ENCODE measurements at regions not wholly inside any gene's neighbourhood (a gene's known extent, or its start where the extent isn't known, plus 50 kb on each side); places are given as distances from the start of the nearest gene placed in this dataset.
A peak's percentile ranks its signal among the peaks of the same experiment; 100 is the strongest.
"Not testable (repeated sequence)": the region's sequence is repeated elsewhere in the genome, so short reads cannot be mapped to it uniquely, and the experiment has no call there.

GRCh38 chr15:89017370-89018066 is 70.7 kb upstream of the ABHD2 start:
- peak; percentile 87 for TF ChIP-seq CTCF (IDR thresholded peaks at IDR 0.05; ENCODE audit: low read length, missing control alignments)
- H3K4me3 ChIP-seq (replicated peaks; ENCODE audit: low read depth, low read length), result peak overlapping the region; percentile 41
- peak; percentile 79 for DNase-seq (ENCODE audit: low read depth)

- H3K4me3 ChIP-seq (replicated peaks; ENCODE audit: low read depth, low read length), result no peak overlapping the region
- DNase-seq (ENCODE audit: low read depth), result peak; percentile 51
- TF ChIP-seq CTCF (IDR thresholded peaks at IDR 0.05; ENCODE audit: low read length, missing control alignments), result no peak
Observed at GRCh38 chr15:89018207-89018606, 70.0 kb upstream of the ABHD2 start.

GRCh38 chr15:89019436-89019835 is 68.8 kb upstream of the ABHD2 start:
- H3K4me3 ChIP-seq (replicated peaks; ENCODE audit: low read depth, low read length), result no peak overlapping the region
- DNase-seq (ENCODE audit: low read depth), result no peak
- TF ChIP-seq CTCF (IDR thresholded peaks at IDR 0.05; ENCODE audit: low read length, missing control alignments), result no peak

GRCh38 chr15:89021224-89021623 is 67.0 kb upstream of the ABHD2 start:
- no peak for DNase-seq (ENCODE audit: low read depth)
- no peak for TF ChIP-seq CTCF (IDR thresholded peaks at IDR 0.05; ENCODE audit: low read length, missing control alignments)

GRCh38 chr15:89021886-89022285 is 66.4 kb upstream of the ABHD2 start:
- not testable (repeated sequence) for DNase-seq (ENCODE audit: low read depth); H3K4me3 ChIP-seq (replicated peaks; ENCODE audit: low read depth, low read length)

More at GRCh38 chr15:89021224-89021623, 67.0 kb upstream of the ABHD2 start:
- H3K4me3 ChIP-seq (replicated peaks; ENCODE audit: low read depth, low read length), result no peak overlapping the region

GRCh38 chr15:89023311-89023961 is 64.8 kb upstream of the ABHD2 start:
- H3K4me3 ChIP-seq (replicated peaks; ENCODE audit: low read depth, low read length), result no peak overlapping the region
- no peak for TF ChIP-seq CTCF (IDR thresholded peaks at IDR 0.05; ENCODE audit: low read length, missing control alignments)
- DNase-seq (ENCODE audit: low read depth), result no peak

- TF ChIP-seq CTCF (IDR thresholded peaks at IDR 0.05; ENCODE audit: low read length, missing control alignments), result no peak
- H3K4me3 ChIP-seq (replicated peaks; ENCODE audit: low read depth, low read length), result no peak overlapping the region
- DNase-seq (ENCODE audit: low read depth), result no peak
Observed at GRCh38 chr15:89024418-89024817, 63.8 kb upstream of the ABHD2 start.

Data from fibroblast of pulmonary artery (primary cell).